Activated CD8-positive, alpha-beta memory T cell treated with anti-CD3 and anti-CD28 coated beads for 4 hours (primary cell): ENCODE measurements at regions not wholly inside any gene's neighbourhood (a gene's known extent, or its start where the extent isn't known, plus 50 kb on each side); places are given as distances from the start of the nearest gene placed in this dataset.
"Not testable (repeated sequence)": the region's sequence is repeated elsewhere in the genome, so short reads cannot be mapped to it uniquely, and the experiment has no call there.

Source experiments
- DNase-seq, 2 donors: peaks; one replicate each; pipeline ENCODE4 v3.0.0-alpha.2; 2020; ENCODE audit warnings: low read depth in 2 of 2

DNA sequence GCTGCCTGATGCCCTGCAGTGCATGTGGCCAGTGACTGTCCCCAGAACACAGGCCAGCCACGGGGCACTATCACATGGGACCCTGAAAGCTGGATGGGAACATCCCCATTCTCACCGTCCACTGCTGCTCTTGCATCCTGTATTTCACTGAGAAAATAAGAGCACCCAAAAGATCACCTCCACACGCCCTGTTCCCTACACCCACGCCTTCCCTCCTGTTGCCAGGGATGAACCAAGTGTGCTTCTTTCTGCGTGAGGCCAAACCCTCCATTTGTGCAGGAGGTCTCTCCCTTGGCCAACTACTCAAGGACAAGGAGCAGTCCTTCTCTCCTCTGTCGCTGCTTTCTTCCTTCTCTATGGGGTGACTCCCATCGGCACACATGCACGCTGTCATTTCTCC lies 118.3 kb downstream of the LRRC37A3 start:
- DNase-seq: not testable (repeated sequence)

DNA sequence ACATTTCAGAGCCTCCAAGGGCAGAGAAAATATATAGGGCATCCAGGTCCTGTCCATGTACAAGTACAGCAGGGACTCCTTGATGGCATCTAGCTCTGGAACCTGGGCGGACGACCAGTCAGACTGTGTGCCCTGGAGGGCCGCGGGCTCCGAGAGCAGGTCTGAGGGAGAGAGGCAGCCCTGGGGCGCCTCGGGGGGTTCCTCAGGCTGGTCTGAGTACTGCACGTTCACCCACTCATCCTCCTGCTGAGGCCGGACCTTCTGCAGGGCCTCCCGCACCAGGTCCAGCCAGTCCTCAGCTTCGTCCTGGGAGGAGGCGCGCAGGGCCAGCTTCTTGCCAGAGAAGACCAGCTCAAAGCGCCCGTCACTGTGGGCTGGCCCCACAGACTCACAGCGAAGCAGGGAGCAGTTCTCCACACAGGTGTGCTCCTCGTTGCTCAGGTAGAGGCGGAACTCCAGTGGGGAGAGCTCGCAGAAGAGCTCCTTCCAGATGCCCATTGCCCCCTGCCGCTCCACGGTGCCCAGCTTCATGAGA lies 118.8 kb downstream of the LRRC37A3 start:
- not testable (repeated sequence) for DNase-seq

DNA sequence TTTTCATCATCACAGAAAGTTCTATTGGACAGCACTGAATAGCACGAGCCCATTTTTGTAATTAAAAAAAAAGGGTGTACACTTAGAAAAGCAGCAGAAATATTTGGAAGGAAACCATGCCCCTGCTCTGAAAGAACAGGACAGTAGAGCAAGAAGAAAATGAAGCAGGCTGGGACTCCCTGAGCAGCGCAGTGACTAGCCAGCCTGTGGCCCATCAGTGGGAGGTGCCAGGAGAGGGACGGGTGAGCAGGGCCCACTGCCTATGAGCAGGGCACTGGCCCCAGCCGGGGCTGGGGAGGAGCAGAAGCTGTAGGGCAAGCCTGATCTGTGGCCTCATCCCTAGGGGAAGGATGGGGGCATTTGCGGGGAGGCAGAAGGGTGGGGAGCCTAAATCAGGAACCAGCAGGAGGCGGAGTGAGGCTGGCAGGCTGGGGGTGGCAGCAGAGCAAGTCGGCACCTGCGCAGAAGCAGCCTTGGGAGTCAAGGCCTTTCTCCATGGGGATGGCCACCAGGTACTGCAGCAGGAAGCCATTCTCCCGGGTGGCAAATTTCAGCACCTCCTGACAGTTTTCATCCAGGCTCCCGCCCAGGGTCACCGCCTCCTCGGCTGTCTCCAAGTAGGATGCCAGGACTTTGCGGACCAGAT lies 119.6 kb downstream of the LRRC37A3 start:
- not testable (repeated sequence) for DNase-seq

DNA sequence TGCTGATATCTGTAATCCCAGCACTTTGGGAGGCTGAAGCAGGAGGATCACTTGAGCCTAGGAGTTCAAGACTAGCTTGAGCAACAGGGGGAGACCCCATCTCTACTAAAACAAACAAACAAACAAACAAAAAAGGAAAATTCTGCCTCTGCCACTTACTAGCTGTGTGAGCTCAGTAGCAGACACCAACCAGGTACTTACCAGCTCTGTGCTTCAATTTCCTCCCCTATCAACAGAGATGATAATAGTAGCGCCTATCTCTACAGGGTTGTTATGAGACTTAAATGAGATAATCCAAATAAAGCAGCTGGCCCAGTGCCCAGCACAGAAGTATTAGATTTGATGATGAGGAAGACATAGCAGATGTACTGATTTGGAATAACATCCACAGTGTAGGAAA lies 120.3 kb downstream of the LRRC37A3 start:
- not testable (repeated sequence) for DNase-seq

DNA sequence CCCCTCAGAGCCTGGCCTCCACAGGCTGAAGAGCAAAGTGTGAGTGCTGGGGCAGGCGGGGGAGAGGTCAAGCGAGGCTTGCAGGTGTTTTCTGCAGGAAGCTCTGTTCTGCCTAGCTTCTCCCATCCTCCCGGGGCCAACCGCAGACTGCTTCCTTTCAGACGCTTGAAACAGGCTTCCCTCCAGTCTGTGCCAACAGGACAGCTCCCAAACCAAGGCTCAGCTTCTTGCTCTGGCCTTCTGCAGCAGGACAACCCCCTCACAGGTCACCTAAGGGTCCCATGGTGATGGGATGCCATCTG lies 120.8 kb downstream of the LRRC37A3 start:
- not testable (repeated sequence) for DNase-seq

DNA sequence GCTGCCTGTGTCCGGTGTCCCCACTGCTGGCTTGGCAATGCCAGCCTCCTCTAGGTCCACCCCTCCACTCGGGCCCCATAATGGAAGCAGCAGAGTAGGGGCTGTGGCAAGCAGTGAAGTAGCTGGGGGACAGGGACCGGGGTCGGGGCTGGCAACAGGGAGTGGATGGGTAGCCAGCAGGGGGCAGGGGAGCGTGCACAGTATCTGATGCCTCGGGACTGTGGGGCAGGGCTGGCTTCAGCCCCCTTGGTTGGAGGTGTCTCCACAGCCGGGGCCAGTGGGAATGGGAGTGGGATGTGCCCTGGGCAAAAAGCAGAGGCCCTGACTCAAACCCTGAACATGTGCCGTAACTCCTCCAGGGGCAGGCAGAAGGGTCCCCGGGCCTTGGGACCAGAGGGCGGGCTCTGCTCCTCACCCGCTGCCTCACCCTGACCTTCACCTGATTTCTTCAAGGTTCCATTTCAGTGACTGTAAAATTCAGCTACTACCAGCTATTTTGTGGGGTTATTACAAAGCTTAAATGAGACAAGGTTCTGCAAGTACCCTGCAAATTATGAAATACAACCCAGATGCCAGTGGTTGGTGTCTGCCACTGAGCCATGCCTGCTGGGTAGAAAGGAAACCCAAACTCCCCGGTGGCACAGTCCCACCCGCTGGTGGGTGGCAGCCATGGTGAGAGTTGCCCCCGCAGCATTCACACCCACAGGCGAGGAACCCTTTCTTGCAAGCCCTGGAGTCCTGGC lies 121.4 kb downstream of the LRRC37A3 start:
- DNase-seq: not testable (repeated sequence)

DNA sequence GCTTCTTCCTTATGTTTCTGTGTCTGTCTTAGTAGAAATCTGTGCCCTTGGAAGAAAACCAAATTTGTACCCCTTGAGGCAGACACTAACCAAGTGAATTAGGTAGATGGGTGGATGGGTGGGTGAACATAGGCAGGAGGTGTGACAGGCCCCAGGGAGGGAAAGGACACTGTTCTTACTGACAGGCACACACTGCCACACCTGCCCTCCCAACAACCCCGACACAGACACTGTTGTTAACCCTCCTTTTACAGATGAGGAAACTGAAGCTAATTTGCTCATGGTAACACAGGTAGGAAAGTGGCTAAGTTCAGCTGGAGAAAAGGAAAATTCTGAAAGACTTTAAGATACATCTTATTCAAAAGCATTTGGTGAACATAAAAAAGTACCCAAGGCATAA lies 123.9 kb downstream of the LRRC37A3 start:
- DNase-seq: not testable (repeated sequence)

DNA sequence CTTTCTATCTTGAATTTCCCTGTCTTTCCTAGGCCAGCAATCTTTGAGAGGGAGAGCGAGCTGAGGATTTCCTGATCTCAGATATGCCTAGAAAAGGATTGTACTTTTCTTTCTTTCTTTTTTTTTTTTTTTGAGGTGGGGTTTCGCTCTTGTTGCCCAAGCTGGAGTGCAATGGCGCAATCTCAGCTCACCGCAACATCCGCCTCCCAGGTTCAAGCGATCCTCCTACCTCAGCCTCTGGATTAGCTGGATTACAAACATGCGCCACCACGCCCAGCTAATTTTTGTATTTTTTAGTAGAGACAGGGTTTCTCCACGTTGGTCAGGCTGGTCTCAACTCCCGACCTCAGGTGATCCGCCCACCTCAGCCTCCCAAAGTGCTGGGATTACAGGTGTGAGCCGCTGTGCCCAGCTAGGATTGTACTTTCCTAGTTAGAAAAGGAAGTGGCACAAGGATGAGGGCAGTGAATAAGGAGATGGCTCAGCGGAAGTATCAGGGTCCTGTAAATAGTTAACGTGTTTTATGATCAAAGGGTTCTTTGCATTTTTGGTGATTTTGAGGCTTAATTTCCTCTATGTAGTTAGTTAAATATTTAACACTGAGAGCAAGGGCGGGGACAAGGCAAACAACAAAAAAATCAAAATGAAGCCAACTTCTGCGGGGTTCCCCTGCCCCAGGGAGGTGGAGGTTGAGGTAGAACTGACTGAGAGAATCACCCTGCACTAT lies 124.6 kb downstream of the LRRC37A3 start:
- DNase-seq: not testable (repeated sequence)

DNA sequence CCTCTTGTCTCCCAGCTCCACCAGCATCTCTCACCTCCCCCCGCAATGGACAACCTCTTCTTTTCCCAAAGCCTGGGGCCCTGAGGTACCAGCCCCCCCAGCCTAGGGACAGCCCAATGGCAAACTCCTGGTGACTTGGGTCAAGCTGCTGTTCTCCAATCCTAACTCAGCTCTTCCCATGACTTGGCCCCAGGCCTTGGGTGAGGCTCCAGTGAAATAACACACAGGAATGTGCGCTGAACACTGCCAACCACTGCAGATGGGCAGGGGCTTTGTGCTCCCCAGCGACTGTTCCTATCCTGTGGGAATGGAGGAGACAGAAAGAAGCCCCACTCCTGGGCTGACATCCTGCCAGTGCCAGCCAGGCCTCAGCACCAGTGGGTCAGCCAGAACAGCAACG lies 125.2 kb downstream of the LRRC37A3 start:
- not testable (repeated sequence) for DNase-seq

DNA sequence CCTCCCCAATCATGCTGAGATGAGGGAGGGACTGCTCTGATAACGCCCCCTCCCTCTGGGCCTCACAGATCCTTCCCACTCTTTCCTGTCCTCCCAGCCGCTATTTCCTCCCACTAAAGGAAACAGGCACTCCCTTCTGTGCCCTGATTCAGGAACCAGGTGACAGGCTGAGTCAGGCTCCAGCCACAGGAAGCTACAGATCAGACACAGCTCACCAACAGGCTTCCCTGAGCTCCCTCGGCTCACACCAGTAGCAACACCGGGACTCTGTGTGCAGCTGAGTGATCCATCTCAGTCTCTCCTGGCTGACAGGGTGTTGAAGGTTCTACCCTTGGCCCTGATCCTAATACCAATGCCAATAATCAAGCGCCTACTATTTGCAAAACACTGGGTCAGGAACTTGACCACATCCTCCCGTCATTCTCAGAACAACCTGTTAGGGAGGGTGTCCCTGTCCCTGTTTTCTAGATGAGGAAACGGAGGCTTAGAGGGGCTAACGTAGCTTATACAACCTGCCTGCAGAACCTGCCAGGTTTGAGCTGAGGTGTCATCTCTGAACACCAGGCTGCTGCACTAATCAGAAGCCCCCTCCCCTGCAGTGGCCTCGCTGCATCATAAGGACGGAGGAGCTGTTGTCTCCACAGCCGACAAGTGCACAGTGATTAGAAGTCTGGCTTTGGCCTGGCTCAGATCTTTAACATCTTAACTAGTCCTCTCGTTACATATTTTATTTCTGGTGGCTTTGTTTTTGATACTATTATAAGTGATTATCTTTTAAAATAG lies 126.3 kb downstream of the LRRC37A3 start:
- not testable (repeated sequence) for DNase-seq

DNA sequence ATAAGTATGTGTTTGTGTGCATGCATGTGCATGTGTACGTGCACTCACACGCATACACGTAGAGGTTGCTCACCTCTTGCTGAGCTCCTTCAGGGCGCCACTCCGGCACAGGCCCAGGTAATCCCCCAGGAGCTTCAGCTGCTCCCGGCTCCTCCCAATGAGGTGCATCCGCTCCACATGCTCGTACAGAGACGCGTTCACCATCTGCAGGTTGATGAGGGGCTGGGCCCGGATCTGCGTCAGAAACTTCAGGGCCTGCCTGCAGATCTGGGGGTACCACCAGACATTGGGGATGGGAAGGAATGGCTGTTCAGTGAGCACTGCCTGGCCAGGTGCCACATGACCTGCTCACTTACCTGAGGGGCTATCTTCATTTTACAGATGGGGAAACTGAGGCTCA lies 127.0 kb downstream of the LRRC37A3 start:
- not testable (repeated sequence) for DNase-seq

DNA sequence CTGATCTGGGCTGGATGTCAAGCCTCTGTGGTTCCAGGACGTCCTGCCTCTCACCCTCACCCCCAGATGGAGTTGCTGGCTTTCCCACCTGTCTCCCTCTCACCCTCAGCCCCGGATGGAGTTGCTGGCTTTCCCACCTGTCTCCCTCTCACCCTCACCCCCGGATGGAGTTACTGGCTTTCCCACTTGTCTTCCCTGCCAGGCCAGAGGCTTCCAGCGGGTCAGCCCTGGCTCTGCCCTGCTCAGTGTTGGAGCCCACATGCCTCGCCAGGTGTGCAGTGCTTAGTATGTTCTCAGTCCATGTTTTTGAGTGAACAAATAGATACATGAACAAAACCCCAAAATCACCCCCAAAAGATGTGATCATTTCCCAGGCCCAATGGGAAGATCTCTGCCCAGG lies 127.6 kb downstream of the LRRC37A3 start:
- DNase-seq: not testable (repeated sequence)

DNA sequence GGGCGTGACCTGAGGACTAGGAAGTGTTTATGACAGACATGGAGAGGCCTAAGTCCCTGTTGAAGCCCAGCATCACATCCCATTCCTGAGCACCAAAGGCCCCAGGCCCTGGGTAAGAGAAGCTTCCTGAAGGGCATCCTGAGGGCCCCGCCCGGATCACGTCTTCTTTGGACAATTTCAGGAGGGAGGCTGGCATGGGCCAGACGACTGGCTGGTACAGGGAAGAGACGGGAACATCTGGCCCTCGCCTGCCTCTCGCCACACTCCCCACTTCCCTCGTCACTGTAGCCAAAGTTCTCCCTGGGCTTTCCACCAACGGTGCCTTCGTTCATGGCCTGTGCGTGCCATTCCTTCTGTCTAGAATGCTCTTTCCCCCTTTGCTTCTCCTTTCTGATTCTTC lies 128.1 kb downstream of the LRRC37A3 start:
- not testable (repeated sequence) for DNase-seq

DNA sequence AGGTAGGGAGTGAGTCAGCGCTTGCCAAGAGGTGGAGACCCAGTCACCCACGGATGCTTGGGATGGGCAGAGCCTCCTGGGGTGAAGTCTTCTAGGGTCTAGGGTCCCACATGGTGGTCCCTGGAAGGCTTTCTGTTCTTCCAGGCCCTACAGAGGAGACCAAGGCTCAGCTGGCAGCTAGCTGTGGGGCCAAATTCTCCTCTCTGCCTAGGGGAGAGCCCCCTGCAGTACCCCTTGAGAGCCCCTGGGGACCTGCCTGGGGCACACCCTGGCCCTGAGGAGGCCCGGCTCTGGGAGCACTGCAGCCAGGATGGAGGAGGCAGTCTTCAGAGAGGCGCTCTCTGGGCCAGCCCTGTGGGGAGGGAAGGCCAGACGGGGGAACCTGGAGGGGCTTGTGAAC lies 128.6 kb upstream of the SMURF2 start:
- DNase-seq: not testable (repeated sequence)

DNA sequence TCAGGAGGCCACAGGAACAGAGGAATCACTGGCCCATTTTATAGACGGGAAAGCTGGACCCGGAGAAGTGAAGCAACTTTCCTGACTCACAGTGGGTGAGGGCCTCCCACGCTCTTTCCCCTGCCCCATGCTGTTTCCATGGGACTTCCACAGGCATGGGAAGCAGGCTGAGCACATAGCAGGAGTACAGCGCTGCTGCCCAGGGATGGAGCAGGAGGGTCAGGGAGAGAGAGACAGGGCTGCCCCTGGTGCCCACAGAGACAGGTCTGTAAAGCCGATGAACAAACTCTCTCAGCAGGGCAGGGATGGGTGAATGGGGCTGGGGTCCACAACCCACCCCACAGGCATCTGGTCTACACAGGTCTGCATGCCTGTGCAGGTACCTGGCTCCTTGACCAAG lies 128.1 kb upstream of the SMURF2 start:
- not testable (repeated sequence) for DNase-seq

DNA sequence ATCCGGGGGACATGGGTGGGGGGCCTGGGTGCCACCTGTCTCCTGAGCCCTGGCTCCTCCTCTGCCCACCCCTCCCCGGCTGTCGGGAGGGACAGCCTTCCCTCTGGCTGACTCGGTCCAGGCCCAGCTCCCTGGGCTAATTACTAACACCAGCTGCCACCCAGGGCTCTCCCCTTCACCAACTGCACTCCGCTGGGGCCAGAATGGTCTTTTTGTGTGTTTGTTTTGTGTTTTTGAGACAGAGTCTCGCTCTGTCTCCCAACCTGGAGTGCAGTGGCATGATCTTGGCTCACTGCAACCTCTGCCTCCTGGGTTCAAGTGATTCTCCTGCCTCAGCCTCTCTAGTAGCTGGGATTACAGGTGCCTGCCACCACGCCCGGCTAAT lies 126.9 kb upstream of the SMURF2 start:
- not testable (repeated sequence) for DNase-seq

DNA sequence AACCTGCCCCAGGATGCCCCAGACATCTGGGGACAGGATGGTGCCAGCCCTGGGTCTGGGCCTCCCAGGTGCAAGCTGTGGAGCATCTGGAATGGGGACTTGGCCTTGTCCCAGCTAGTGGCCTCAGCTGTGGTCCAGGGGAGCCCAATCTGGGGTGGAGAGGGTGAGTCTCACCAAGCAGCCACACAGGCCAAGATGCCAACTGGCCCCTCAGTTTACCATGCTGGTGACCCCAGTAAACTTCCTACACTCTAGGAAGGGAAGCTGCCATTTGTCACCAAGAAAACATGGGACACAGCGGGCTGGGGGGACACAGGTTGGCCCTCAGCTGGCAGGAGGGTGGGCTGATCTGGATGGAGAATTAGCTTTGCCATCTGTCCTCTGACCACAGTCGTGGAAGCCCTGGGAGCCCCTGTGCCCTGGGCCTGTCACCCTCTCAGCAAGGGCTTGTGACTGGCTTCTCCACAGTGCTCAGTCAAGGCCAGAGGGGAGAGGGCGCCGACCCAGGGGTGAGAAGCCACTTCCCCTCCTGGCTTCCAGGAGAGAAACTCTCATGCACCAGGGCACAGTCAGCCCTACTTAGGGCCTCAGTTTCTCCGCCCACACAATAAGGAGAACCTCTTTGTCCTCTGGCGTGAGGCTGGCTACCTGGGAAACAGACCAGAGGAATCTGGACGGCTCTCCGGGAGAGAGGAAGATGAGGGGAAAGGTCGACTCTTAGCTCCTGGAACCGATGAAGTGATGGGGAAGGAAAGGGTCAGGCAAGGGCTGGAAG lies 126.4 kb upstream of the SMURF2 start:
- no peak for DNase-seq

DNA sequence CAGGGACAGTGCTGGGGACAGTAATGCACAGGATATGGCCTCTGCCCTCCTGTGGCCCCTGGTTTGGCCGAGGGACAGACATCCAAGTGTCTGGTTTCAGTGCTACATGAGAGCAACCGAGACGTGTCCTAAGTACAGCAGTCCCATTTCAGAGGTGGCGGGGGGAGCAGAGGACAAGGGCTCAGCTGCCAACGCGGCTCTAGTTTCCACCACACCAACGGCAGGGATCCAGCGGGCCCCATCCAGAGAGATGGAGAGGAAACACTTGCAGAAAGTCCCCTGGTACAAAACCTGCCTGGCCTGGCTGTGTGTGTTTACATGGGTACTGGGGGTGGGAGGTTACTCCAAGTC lies 125.8 kb upstream of the SMURF2 start:
- DNase-seq: no peak

DNA sequence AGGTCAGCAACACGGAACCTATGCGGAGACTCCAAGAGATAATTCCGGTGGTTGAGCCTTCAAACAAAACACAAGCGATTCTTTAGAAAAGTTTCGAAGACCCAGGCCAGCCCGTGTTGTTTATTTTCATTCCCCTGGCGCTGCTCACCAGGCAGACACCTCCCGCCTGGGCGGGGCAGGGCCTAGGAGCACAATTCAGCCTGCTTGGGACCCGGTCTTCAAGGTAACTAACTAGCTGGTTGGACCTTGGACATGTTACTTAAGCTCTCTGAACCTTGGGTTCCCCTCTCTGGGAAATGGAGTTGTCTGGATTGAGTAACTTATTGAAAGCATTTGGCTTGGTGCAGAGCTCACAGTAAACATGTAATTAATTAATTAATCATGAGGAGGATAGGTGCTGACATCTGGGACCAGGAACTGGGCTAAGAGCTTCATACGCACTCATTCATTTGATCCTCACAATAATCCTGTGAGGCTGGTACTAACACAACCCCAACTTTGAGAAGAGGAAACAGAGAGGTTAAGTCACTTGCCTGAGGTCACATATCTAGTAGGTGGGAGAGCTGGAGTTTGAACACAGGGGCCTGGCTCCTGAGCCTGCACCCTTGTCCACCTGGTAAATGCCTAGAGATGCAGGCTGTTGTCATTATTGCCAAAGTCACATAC lies 125.3 kb upstream of the SMURF2 start:
- no peak for DNase-seq

DNA sequence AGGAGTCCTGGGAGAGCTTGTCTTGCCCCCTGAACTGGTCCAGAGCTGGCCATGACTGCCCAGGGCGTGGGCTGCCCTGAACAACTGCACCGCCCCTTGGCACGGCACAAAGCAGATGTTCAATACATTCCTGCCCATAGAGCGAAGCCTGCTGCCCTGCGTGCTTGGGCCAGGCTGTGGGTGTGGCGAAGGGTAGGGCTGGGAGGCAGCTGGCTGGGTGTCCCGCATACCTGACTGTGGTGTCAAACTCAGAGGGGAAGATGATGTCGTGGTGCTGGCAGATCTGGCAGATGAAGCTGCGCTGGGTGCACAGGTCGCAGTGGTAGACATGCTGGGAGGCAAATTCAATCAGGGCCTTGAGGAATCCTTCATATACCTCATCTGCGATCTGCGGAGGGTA lies 124.2 kb upstream of the SMURF2 start:
- no peak for DNase-seq

DNA sequence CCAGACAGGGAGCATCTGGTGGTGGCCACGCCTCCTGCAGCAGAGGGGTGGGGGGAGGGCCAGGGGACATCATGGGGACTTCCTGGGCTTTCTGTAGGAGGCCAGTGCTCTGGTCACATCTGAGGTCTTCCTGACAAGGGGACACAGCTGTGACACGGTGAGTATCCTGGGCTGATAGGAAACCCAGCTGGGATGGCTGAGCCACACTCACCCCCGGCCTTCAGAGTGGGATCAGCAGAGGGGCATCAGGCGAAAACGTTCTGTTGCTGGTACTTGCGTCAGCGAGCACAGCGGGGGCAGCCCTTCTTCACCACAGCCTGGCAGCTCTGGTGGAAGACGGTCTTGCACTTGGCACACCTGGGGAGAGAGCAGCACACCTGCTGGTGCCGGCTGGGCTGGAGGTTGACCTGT lies 122.9 kb upstream of the SMURF2 start:
- DNase-seq: no peak
